HFFc6 (cell line): ENCODE measurements at regions not wholly inside any gene's neighbourhood (a gene's known extent, or its start where the extent isn't known, plus 50 kb on each side); places are given as distances from the start of the nearest gene placed in this dataset.

Experiments
- DNase-seq: peaks from one replicate; pipeline ENCODE4 v3.0.0-alpha.2; 2018
- H3K27ac Mint-ChIP-seq: 2 replicates; pipeline ENCODE4 v1.8.0; 2020; ENCODE audit warnings: mild to moderate bottlenecking, mixed read lengths
- H3K27me3 Mint-ChIP-seq: 2 replicates; pipeline ENCODE4 v1.8.0; 2021; ENCODE audit warnings: mild to moderate bottlenecking, moderate library complexity, mixed read lengths; ENCODE audit not compliant: insufficient read depth
- H3K36me3 Mint-ChIP-seq: 2 replicates; pipeline ENCODE4 v1.8.0; 2021; ENCODE audit warnings: low read depth, mixed read lengths
- H3K4me1 Mint-ChIP-seq: 2 replicates; pipeline ENCODE4 v1.8.0; 2020; ENCODE audit warnings: low read depth, mixed read lengths
- H3K4me3 Mint-ChIP-seq: 2 replicates; pipeline ENCODE4 v1.8.0; 2020; ENCODE audit warnings: mild to moderate bottlenecking, moderate library complexity, mixed read lengths
- H3K9me3 Mint-ChIP-seq: 2 replicates; pipeline ENCODE4 v1.8.0; 2020; ENCODE audit warnings: mild to moderate bottlenecking, mixed read lengths
- CTCF ChIP-seq: fragments of 200-600 bp; sonication (generic); IDR thresholded peaks from 2 replicates; pipeline ENCODE4 v1.5.0; 2021; ENCODE audit warnings: antibody characterized with exemption, mild to moderate bottlenecking

GRCh38 chrX:40434947-40435346 is 145.8 kb upstream of the ATP6AP2 start:
- DNase-seq: no peak
- Mint-ChIP-seq H3K9me3 (no peaks in the 10 kb centered on the region), H3K27me3 (peaks cover 2% of the 10 kb centered on the region; the same call in 1 of the 2 replicates), H3K27ac (no peak overlapping the region), H3K4me1 (0 out of 2 replicates have a peak, but pooled peaks cover 6% of the 10 kb centered on the region), H3K4me3 (peak overlapping the region; percentile 46; the same call in 1 of the 2 replicates), H3K36me3 (no peaks in the 10 kb centered on the region)
- no peak for TF ChIP-seq CTCF

- no peak overlapping the region for H3K27ac Mint-ChIP-seq
Observed at GRCh38 chrX:40434443-40434842, 146.3 kb upstream of the ATP6AP2 start.

GRCh38 chrX:40433160-40433559 is 147.6 kb upstream of the ATP6AP2 start:
- H3K27ac Mint-ChIP-seq: no peak overlapping the region
- DNase-seq: no peak
- H3K36me3 Mint-ChIP-seq: no peaks in the 10 kb centered on the region
- no peak for TF ChIP-seq CTCF
- peaks cover 2% of the 10 kb centered on the region for H3K27me3 Mint-ChIP-seq
- H3K4me1 Mint-ChIP-seq: 0 out of 2 replicates have a peak, but pooled peaks cover 6% of the 10 kb centered on the region
- H3K9me3 Mint-ChIP-seq: no peaks in the 10 kb centered on the region
- no peak overlapping the region for H3K4me3 Mint-ChIP-seq

More at GRCh38 chrX:40434443-40434842, 146.3 kb upstream of the ATP6AP2 start:
- Mint-ChIP-seq H3K9me3 (no peaks in the 10 kb centered on the region), H3K27me3 (peaks cover 2% of the 10 kb centered on the region; the same call in 1 of the 2 replicates), H3K4me1 (0 out of 2 replicates have a peak, but pooled peaks cover 6% of the 10 kb centered on the region), H3K4me3 (peak overlapping the region; percentile 46; the same call in 1 of the 2 replicates), H3K36me3 (no peaks in the 10 kb centered on the region)
- no peak for DNase-seq
- TF ChIP-seq CTCF: no peak

- no peak for TF ChIP-seq CTCF
- Mint-ChIP-seq H3K36me3 (no peaks in the 10 kb centered on the region), H3K9me3 (no peaks in the 10 kb centered on the region), H3K27me3 (peaks cover 3% of the 10 kb centered on the region), H3K4me3 (no peak overlapping the region), H3K4me1 (no peaks in the 10 kb centered on the region), H3K27ac (no peak overlapping the region)
- DNase-seq: no peak
Observed at GRCh38 chrX:40424259-40424658, 156.5 kb upstream of the ATP6AP2 start.

GRCh38 chrX:40423299-40423698 is 157.5 kb upstream of the ATP6AP2 start:
- H3K27ac Mint-ChIP-seq: no peak overlapping the region
- TF ChIP-seq CTCF: no peak
- H3K27me3 Mint-ChIP-seq: peaks cover 3% of the 10 kb centered on the region
- H3K36me3 Mint-ChIP-seq: no peaks in the 10 kb centered on the region
- H3K4me3 Mint-ChIP-seq: no peak overlapping the region
- no peaks in the 10 kb centered on the region for H3K9me3 Mint-ChIP-seq
- no peaks in the 10 kb centered on the region for H3K4me1 Mint-ChIP-seq
- no peak for DNase-seq

GRCh38 chrX:40422021-40422420 is 158.7 kb upstream of the ATP6AP2 start:
- Mint-ChIP-seq H3K36me3 (no peaks in the 10 kb centered on the region), H3K9me3 (no peaks in the 10 kb centered on the region), H3K27me3 (peaks cover 5% of the 10 kb centered on the region), H3K4me3 (no peak overlapping the region), H3K4me1 (no peaks in the 10 kb centered on the region), H3K27ac (no peak overlapping the region)
- no peak for TF ChIP-seq CTCF
- DNase-seq: no peak
